Stimulated activated CD4-positive, alpha-beta T cell treated with anti-CD3 and anti-CD28 coated beads, Interleukin-2, amount 100 ng/mL, for 24 hours (primary cell): ENCODE measurements at regions not wholly inside any gene's neighbourhood (a gene's known extent, or its start where the extent isn't known, plus 50 kb on each side); places are given as distances from the start of the nearest gene placed in this dataset.

Experiments used
- DNase-seq, 2 donors: peaks; one replicate each; pipeline ENCODE4 v3.0.0-alpha.2; 2020

DNA sequence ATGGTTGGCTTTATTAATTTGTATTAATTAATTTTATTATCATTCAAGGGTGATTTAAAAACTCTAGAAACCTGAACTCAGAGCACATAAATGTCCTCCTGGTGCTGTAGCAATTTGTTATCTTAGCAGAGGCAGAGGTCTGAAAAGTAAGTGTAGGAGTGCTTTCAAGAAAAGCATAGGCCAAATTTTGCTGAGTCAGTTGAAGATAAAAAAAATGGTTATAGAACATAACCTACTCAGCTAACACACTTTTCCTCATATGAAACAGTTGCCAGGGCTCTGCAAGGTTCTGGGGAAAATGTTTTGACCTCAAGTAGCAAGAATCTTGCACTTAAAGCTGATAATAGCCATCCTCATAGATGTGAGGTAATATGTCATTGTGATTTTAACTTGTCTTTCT is 53.5 kb upstream of the CHODL start:
- DNase-seq = no peak

DNA sequence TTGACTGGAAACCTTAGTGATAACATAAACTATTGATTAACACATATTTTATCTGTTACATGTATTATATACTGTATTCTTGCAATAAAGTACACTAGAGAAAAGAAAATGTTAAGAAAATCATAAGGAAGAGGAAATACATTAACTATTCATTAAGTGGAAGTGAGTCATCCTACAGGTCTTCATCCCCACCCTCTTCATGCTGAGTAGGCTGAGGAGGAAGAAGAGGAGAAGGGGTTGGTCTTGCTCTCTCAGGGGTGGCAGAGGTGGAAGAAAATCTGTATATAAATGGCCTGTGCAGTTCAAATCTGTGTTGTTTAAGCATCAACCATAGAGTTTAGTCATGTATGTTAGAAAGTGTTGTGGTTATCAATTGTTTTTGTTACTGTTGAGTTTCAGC is 66.1 kb upstream of the CHODL start:
- DNase-seq = no peak

DNA sequence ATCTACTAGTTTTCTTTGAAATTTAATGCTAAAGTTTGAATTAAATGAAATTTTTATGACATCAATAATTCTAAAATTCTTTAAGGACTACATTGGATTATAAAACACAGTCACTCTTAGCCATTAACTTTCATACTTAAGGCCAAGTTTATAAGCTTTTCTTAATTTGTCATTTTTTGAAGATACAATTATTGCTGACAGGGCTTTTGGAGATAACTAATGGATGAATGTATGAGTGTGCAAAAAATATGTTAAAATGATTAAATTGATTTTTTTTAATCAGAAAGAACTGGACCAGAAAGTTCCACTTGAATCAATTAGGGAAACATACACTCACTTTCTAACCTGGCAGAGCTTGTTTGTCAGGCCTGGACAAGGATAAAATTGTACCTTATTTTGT is 70.3 kb upstream of the CHODL start:
- no peak for DNase-seq

DNA sequence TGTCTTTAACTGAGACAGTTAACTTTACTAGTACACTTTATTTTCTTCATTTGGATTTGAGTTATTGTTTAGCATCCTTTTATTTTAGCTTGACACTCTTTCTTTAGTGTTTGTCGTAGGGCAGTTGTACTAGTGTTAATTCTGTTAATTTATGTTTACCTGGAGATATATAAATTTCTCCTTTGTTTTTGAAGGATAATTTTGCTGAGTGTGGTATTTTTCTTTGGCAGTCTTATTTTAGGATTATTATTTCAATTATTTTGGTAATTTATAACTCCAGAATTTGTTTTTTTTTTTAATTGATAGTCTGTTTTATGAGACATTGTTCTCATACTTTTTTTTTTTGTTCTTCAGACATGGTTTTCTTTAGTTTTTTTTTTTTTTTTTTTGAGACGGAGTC is 73.8 kb upstream of the CHODL start:
- DNase-seq = no peak

DNA sequence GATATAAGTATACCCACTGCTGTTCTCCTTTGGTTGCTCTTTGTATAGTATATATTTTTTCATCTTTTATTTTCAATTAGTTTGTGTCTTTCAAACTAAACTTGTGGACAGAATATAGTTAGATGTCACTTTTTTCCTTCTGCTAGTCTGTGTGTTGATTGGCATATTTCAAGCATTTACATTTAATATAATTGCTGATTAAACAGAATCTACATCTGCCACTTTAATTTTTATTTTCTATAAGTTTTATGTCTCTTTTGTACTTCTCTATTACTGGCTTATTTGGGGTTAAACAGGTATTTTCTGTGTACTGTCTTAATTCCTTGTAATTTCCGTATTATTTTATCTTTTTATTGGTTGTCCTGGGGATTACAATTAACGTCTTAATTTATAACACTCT is 74.4 kb upstream of the CHODL start:
- no peak for DNase-seq

DNA sequence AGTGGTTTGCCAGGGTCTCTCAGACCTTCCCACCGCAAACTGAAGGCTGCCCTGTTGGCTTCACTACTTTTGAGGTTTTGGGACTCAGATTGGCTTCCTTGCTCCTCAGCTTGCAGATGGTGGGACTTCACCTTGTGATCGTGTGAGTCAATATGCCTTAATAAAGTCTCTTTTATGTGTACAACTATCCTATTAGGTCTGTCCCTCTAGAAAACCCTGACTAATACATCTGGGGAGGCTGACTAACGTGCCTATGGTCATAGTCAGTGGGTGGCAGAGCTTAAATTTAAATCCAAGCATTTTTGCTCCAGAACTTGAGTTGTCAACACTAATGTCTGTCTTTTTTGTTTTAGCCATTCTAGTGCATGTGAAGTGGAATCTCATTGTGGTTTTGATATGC is 76.5 kb upstream of the CHODL start:
- DNase-seq = no peak

DNA sequence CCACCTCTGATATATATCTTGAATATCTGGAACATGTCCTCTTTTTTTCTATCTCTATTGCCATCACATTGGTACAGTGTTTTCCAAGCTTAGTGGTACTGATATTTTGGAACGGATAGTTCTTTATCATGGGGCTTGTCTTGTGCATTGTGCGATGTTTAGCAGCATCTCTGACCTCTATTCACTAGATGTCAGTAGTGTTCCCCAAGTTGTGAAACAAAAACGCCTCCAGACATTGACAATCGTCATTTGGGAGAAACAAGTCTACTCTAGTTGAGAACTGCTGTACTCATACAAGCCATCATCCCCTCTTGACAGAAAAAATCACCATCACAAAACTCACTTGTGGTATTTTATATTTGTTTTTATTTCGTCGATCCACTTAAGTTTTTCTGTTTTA is 79.7 kb upstream of the CHODL start:
- no peak for DNase-seq

DNA sequence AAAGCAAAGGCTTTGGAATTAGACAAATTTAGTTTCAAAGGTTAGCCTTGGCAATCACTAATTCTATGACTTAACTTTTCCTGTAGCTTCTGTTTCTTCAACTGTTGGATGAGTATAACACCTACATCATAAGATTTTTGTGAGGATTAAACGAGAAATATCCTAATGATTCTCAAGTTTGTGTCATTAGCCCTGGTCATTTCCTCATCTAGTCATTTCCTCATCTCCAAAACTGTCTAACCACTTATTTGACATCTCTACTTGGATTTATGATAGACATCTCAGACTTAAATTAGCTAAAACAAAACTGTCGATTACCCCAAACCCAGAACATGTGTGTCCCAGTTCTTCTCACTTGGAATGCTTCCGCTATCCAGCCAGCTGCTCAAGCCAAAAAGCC is 80.2 kb upstream of the CHODL start:
- DNase-seq = no peak

DNA sequence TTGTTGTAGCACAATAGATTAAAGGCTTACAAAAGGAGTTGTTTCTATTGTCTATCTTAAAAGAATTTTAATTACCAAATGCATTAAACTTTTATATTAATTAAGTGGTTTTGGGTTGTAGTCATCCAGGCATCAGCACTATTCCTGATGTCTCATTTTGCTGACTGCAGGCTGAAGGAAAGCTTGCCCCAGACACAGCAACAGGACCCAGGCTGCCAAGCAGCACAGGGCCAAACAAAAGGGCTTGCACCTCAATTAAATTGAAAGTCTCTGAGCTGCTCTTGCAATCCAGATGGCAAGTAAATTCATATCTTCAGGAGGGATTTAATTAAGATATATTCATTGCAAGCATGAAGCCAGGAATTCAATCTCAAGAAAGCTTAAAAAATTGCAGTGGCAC is 80.7 kb upstream of the CHODL start:
- DNase-seq = no peak

DNA sequence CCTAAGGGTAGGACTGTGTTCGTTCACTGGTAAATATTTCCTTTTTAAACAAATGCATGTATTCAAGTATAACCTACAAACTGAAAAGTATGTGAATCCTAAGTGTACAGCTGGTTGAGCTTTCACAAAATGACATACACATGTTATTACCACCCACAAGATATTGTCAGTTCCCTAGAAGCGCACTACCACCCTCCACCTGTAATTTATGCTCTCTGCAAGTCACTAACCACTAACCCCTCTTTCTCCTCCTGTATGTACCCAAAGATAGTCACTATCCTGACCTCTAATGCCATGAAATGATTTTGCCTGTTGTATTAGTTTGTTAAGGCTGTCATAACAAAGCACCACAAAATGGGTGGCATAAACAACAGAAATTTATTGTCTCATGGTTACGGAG is 82.8 kb upstream of the CHODL start:
- DNase-seq = no peak

DNA sequence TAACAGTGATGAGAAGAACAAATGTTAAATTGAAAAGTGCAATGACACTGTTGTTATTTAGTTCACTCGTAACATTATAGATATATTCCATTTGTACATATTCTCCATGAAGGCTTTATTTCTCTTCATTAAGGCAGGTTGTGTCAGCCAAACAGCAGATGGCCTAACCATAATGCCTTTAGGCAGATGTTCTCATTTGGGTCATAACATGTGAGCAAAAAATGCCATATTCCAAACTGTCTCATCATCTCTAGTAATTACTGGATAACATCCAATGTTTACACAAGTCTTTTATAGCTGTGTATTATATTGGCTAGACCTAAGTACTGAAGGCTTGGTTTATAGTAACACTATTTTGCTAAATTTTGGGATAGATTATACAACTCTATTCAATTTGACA is 87.2 kb upstream of the CHODL start:
- DNase-seq = no peak

DNA sequence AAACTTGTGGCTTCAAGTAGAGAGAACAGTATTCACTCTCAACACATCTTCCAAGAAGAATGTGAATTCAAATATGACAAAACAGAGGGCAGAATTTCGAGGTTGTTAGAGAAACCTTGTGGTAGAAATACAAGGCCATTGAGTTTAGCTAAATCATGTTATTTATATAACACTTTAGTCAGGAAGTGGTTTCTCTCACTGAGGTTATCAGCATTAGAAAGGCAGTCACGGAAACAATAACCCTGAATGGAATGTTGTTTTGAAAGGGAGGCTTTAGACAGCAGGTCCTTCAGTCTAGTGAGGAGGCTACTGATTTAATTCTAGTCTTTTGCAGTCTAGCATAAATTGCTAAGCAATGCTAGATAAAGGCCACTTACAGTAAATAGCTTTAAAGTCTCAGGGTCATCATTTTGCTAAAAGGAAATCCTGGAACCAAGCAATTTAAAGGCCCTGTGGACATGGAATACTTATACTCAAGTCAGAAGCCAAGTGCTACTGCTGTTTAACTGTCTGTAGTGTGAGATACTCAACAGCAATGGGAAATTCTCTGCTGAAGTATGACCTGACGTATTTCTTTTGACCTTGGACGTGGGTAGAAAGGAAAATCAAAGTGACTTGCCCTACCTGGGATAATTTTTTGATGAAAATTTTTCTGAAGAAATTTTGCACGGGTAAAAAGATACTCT is 89.0 kb upstream of the CHODL start:
- DNase-seq = no peak

DNA sequence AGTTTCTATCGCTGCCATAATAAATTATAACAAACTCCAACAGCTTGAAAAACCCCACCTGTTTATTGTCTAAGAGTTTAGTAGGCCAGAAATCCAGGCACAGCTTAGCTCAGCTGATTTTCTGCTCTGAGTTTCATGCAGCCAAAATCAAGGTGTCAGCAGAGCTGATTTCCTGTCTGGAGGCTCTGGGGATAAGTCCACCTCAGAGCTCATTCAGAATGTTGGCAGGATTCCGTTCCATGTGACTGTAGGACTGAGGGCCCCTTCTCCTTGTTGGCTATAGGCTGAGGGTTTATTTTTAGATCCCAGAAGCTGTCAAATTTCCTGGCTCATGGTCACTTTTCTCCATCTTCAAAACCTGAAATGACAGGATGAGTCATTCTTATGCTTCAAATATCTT is 91.6 kb upstream of the CHODL start:
- no peak for DNase-seq

DNA sequence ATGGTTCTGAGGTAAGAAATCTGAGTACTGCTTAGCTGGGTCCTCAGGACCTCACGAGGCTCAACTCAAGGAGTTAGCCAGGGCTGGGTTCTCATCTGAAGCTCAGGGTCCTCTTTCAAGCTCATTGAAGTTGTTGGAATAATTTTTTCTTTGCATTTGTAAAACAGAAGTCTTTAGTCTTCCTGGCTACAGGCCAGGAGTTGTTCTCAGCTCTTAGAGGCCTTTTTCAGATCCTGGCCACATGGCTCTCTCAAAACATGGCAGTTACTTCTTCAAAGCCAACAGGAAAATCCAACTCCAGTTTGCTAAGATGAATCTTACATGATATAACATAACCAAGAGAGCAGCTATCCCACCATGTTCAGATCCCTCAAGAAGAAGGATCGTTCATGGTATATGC is 92.3 kb upstream of the CHODL start:
- no peak for DNase-seq

DNA sequence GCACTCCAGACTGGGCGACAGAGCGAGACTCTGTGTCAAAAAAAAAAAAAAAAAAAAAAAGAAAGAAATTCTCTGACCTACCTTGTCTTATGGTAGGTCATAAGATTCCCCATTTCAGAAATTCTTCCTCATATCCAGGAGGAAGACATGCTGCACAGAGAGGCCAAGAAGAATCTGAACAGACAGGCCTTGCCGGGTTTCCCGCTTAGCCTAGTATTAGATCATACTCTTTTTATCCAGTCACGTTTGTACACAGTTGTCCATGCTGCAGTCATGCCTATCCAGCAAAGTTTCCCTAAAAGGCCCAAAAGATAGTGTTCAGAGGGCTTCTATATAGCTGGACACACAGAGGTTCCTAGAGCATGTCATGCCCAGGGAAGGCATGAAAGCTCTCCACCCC is 93.6 kb upstream of the CHODL start:
- no peak for DNase-seq

DNA sequence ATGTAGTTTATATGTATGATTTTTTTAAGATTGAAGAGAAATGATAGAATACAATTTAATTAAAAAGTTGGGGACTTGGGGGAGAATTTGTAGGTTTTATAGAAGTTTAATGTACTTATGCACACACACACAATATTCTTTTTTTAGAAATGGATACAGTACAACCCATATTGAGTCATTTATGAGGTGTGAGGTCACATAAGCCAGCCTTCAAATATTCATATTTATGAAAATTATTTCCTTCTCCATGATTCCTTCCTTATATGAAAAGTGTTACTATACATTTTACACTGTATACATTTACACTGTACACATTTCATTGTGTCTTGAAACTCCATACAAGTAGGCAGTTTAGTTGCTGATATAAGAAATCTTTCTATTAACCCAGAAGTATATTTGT is 96.2 kb upstream of the CHODL start:
- DNase-seq = no peak

DNA sequence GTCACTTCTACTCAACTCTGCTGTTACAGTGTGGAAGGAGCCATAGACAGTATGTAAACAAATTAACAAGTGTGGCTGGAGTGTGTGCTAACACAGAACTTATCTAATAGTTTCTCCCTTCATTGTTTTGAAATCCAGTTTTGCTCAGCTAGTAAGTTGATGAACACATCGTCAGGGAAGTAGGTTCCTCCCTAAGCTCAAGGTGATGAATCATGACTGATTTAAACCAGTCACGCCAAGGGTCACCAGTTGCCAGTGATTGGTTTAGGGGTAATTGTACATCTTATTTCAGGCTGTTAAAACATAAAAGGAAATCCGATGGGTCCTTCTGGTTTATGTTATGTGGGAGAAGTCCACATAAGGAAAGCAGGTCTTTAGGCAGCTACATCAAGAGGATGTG is 97.0 kb upstream of the CHODL start:
- DNase-seq = no peak

DNA sequence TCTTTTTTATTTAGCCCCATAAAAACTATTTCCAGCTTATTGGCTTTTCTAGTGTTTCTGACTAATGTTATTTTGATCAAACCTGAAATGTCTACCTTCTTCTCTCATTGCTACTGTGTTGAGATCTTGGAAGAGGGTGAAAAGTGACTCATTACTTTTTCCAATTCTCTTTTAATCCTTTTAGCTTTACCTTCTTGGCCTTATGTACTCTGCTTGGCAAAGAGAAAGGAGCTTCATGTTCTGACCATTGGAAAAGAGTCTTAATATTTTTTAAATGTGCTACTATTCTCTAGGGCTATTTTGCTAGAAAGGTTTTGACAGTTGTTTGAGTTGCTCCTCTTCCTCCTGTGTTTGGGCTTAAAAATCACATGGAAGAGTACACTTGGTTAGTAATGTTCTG is 97.8 kb upstream of the CHODL start:
- DNase-seq = no peak

DNA sequence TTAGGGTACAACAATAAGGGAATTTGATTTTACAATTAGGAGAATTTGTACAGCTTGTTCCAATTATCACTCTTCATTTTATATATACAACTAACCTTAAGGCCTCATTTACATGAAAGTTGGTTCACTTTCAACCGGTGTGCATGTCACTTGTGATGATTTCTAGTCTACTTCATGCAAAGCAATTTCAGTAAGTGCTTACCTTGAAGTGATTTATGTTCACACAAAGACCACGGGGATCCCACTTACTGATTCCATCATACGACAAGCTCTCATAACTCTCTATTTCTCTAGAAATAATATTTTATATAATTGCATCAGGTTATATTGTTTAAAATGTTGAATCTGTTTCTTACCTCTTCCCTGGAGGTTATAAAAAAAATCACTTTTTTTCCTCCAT is 100.3 kb upstream of the CHODL start:
- DNase-seq = no peak

DNA sequence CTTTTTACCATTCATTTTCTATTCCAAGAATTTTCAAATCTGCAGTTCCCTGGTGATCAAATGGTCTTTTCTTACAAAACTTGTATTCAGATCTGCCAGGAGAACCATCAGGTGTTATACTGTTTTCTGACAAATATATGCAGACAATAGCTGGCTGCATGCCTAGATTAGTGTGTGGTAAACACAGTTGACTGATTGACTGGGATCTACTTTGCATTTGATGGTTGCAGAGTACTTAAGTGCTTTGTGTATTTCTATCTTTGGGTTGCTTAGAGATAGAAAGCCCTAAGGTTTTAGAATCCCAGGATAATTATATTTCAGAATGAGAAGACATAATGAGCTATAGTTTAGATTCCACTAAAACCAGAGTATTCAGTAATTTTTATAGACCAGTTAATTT is 102.0 kb upstream of the CHODL start:
- DNase-seq = no peak

DNA sequence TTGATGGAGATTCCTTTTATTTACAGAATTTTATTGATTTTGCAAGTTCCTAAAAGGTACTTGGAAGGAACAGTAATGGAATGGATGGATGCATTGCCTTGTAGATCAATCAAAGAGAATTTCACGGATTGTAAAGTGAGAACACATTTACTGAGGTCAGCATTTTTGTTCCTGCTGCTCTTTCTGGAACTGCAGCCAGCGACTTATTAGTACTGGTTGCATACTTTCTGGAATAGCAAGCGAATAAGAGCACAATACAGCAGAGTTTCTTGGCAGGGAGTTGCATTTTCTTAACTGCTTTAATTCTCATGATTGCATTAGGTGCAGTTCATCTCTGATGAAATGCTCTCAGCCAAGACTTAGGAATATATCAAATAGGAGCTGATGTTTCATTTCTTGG is 106.1 kb upstream of the CHODL start:
- no peak for DNase-seq

DNA sequence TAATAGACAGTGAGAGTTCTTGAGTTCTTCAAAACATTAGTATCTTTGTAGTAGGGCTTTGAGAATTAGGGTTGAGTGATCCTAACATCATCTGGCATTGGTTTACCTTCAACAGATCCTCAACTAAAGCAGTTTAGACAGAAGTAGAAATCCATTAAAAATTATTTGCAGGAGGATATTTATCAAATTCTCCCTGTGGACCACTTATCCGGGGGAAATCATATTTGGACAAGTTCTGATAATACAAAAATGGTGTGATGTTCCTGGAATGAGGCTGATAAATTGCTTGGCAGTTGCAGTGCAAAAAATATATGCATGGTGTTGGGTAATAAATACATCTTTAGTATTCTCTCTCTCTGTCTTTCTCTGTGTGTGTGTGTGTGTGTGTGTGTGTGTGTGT is 115.1 kb upstream of the CHODL start:
- no peak for DNase-seq

DNA sequence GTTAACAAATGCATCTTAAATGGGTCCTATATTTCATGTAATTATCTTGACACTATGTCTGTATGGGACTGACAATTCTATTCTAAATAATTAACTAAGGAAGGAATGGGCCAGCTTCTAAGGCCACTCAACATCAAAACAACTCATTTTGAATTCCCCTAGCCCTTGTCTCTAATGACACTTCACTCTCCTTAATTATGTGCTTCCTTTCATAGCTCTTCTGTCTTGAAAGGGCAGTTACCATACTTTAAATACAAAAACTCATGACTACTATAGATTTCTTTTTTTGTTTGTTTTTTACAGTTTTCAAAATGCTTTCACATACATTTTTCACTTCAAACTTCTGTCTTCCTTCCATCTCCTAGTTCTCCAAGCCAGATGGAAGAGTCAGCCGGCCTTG is 126.1 kb upstream of the CHODL start:
- no peak for DNase-seq

DNA sequence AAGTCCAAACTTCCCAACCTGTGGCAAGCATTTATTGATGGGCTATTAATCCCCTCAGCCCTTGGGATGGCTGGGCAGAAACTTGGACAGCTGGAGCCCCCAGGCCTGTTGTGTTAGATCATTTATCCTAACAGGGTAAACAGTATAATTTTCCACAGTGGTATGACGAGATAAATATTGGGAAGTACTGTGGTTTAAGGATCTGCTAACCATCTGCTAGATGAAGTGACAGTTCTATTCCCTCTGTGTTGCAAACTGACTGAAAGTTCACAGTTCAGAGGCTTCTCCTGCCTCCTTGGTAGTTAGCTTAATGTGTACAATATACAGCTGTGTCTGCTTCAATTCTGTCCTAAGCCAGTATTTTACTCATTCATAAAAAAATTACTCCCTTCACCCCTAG is 127.5 kb upstream of the CHODL start:
- no peak for DNase-seq

DNA sequence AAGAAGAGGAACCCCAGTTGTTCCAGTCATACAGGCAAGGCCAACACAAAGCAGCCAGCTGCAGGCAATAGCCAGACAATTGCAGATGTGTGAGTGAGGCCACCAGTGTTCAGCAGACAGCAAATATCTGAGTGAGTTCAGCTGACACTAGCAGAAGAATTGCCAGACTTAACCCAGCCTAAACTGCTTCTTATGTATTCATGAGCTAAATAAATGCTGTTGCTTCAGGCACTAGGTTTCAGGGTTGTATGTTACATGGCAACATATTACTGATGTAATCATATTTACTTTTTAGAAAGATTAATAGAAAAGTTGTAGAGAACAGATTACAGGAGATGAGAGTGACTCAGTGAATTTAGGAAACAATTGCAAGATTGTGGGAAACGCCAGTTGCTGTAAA is 129.8 kb upstream of the CHODL start:
- no peak for DNase-seq

DNA sequence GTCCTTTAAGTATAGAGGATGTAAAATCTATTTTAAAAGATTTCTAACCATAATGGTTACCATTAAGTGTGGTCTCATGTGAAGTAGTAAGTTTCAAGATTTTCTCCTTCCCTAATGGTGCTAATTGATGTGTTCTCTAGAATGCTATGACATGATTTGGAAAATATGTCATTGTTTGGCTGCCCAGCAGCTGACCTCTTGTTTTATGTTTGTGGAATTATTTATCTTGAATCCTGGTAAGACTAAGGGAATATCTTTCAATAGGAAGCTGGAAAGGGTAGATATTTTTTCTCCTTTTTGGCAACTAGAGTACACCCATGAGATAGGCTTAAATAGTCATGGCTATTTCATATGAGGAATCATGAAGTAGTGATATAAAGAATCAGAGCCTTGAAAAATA is 139.8 kb upstream of the CHODL start:
- no peak for DNase-seq
